Stimulated activated CD4-positive, alpha-beta T cell treated with anti-CD3 and anti-CD28 coated beads, Interleukin-1b, Interleukin-23, amount 100 ng/mL, for 1 hour (primary cell): ENCODE measurements at regions not wholly inside any gene's neighbourhood (a gene's known extent, or its start where the extent isn't known, plus 50 kb on each side); places are given as distances from the start of the nearest gene placed in this dataset.
"Not testable (repeated sequence)": the region's sequence is repeated elsewhere in the genome, so short reads cannot be mapped to it uniquely, and the experiment has no call there.

Experiments
- DNase-seq, 2 donors: peaks; one replicate each; pipeline ENCODE4 v3.0.0-alpha.2; 2020; ENCODE audit warnings: low read depth in 2 of 2

- no peak for DNase-seq
Observed at GRCh38 chr18:70822691-70823090, 533.8 kb downstream of the SOCS6 start.

- no peak for DNase-seq
Observed at GRCh38 chr18:70822117-70822516, 533.3 kb downstream of the SOCS6 start.

GRCh38 chr18:70808481-70809056, 519.7 kb downstream of the SOCS6 start:
- DNase-seq: no peak

GRCh38 chr18:70781860-70782453, 493.1 kb downstream of the SOCS6 start:
- DNase-seq: peak; percentile 17 to 44

- not testable (repeated sequence) for DNase-seq
Observed at GRCh38 chr18:70766254-70766653, 477.4 kb downstream of the SOCS6 start.

- DNase-seq: no peak
Observed at GRCh38 chr18:70762812-70763211, 474.0 kb downstream of the SOCS6 start.

- DNase-seq: no peak
Observed at GRCh38 chr18:70758780-70759179, 469.9 kb downstream of the SOCS6 start.

- no peak for DNase-seq
Observed at GRCh38 chr18:70754486-70754885, 465.6 kb downstream of the SOCS6 start.

GRCh38 chr18:70732916-70733315, 444.1 kb downstream of the SOCS6 start:
- no peak for DNase-seq

- DNase-seq: no peak
Observed at GRCh38 chr18:70732188-70732587, 443.3 kb downstream of the SOCS6 start.

- no peak for DNase-seq
Observed at GRCh38 chr18:70720607-70721006, 431.8 kb downstream of the SOCS6 start.

GRCh38 chr18:70709720-70710119, 420.9 kb downstream of the SOCS6 start:
- no peak for DNase-seq

GRCh38 chr18:70709144-70709543, 420.3 kb downstream of the SOCS6 start:
- no peak for DNase-seq

- no peak for DNase-seq
Observed at GRCh38 chr18:70705831-70706416, 417.1 kb downstream of the SOCS6 start.

- no peak for DNase-seq
Observed at GRCh38 chr18:70700496-70700895, 411.7 kb downstream of the SOCS6 start.

- DNase-seq: no peak
Observed at GRCh38 chr18:70698574-70698973, 409.7 kb downstream of the SOCS6 start.

GRCh38 chr18:70693246-70693645, 404.4 kb downstream of the SOCS6 start:
- no peak for DNase-seq

- DNase-seq: not testable (repeated sequence)
Observed at GRCh38 chr18:70689765-70690164, 400.9 kb downstream of the SOCS6 start.

- DNase-seq: no peak
Observed at GRCh38 chr18:70688286-70688685, 399.4 kb downstream of the SOCS6 start.

GRCh38 chr18:70684821-70685220, 396.0 kb downstream of the SOCS6 start:
- DNase-seq: no peak

- DNase-seq: no peak
Observed at GRCh38 chr18:70683263-70683662, 394.4 kb downstream of the SOCS6 start.

- DNase-seq: no peak
Observed at GRCh38 chr18:70674896-70675295, 386.1 kb downstream of the SOCS6 start.

GRCh38 chr18:70673831-70674230, 385.0 kb downstream of the SOCS6 start:
- no peak for DNase-seq

- no peak for DNase-seq
Observed at GRCh38 chr18:70672581-70672980, 383.7 kb downstream of the SOCS6 start.
